ENCODE measurements at regions not wholly inside any gene's neighbourhood (a gene's known extent, or its start where the extent isn't known, plus 50 kb on each side); places are given as distances from the start of the nearest gene placed in this dataset.

DNA sequence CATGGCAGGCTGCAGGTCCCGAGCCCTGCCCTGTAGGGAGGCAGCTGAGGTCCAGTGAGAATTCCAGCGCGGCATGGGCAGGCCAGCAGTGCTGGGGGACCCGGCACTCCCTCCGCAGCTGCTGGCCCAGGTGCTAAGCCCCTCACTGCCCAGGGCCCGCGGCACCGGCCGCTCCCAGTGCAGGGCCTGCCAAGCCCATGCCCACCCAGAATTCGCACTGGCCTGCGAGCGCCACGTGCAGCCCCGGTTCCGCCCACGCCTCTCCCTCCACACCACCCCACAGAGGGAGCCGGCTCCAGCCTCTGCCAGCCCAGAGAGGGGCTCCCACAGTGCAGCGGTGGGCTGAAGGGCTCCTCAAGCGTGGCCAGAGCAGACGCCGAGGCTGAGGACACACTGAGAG, 158.5 kb upstream of the ACVR2A start:
- ChIA-PET CTCF (no interaction called here), POLR2A (no interaction called here)
- H3K4me1 Mint-ChIP-seq = peaks cover 2% of the 10 kb centered on the region
- intact Hi-C loops (cut with micrococcal nuclease) = no loop called here
- TF ChIP-seq, protein P1, sequence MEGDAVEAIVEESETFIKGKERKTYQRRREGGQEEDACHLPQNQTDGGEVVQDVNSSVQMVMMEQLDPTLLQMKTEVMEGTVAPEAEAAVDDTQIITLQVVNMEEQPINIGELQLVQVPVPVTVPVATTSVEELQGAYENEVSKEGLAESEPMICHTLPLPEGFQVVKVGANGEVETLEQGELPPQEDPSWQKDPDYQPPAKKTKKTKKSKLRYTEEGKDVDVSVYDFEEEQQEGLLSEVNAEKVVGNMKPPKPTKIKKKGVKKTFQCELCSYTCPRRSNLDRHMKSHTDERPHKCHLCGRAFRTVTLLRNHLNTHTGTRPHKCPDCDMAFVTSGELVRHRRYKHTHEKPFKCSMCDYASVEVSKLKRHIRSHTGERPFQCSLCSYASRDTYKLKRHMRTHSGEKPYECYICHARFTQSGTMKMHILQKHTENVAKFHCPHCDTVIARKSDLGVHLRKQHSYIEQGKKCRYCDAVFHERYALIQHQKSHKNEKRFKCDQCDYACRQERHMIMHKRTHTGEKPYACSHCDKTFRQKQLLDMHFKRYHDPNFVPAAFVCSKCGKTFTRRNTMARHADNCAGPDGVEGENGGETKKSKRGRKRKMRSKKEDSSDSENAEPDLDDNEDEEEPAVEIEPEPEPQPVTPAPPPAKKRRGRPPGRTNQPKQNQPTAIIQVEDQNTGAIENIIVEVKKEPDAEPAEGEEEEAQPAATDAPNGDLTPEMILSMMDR (IDR thresholded peaks at IDR 0.05) = no peak
- no peak overlapping the region for H3K27ac Mint-ChIP-seq
- DNase-seq = no peak
- H3K4me3 Mint-ChIP-seq = no peak overlapping the region
- H3K36me3 Mint-ChIP-seq (ENCODE audit: low read depth) = no peaks in the 10 kb centered on the region
- no peak for ATAC-seq (ENCODE audit: low read depth)
- peaks cover 2% of the 10 kb centered on the region for H3K27me3 Mint-ChIP-seq
- no peaks in the 10 kb centered on the region for H3K9me3 Mint-ChIP-seq

DNA sequence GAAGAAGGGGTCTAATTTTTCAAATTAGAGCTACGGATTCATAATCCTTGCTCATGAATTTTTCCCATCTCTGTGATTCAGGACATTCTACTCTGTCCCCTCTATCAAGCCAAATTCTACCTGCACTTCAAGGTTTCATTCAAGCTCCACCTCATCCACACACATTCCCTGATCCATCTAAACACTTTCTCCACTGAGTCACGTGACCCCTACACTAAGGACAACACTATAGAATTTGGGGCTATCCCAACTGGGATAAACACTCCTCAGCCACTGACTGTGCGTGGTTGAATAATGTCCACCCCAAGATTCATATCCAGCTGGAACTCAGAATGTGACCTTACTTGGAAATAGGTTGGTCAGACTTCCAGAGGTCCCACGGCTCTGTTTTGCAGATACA, 159.9 kb upstream of the ACVR2A start:
- Mint-ChIP-seq H3K9me3 (no peaks in the 10 kb centered on the region), H3K4me3 (no peak overlapping the region), H3K27me3 (peaks cover 2% of the 10 kb centered on the region), H3K36me3 (ENCODE audit: low read depth) (no peaks in the 10 kb centered on the region), H3K4me1 (peaks cover 2% of the 10 kb centered on the region), H3K27ac (no peak overlapping the region)
- TF ChIP-seq, protein P1 (IDR thresholded peaks at IDR 0.05) = no peak
- DNase-seq (no peak), ATAC-seq (ENCODE audit: low read depth) (no peak)
- intact Hi-C loops (cut with micrococcal nuclease) = no loop called here
- POLR2A ChIA-PET = no interaction called here
- CTCF ChIA-PET = no interaction called here

DNA sequence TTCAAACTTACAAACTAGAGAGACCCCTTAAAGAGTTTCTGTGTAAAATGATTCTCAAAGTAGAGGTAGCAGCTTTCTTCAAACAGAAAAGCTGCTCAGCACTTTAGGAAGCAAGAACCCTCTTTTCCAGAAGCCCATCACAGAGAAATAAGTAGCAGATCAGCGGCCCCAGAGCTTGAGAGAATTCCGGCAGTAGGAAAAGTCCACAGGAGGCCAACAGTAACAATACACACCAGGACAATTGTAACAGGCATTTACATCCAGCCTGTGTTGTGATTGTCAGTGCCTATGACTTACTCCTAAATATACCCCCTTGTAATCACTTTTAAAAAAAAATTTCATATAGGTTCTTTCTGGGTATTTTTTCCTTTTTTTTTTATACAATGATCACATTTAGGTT, 161.4 kb upstream of the ACVR2A start:
- POLR2A ChIA-PET = no interaction called here
- H3K27me3 Mint-ChIP-seq = peaks cover 2% of the 10 kb centered on the region
- DNase-seq (no peak), ATAC-seq (ENCODE audit: low read depth) (no peak)
- intact Hi-C loops (cut with micrococcal nuclease) = no loop called here
- TF ChIP-seq, protein P1 (IDR thresholded peaks at IDR 0.05) = no peak
- CTCF ChIA-PET = no interaction called here
- no peaks in the 10 kb centered on the region for H3K9me3 Mint-ChIP-seq
- H3K27ac Mint-ChIP-seq = no peak overlapping the region
- no peaks in the 10 kb centered on the region for H3K36me3 Mint-ChIP-seq (ENCODE audit: low read depth)
- no peak overlapping the region for H3K4me3 Mint-ChIP-seq
- no peaks in the 10 kb centered on the region for H3K4me1 Mint-ChIP-seq

DNA sequence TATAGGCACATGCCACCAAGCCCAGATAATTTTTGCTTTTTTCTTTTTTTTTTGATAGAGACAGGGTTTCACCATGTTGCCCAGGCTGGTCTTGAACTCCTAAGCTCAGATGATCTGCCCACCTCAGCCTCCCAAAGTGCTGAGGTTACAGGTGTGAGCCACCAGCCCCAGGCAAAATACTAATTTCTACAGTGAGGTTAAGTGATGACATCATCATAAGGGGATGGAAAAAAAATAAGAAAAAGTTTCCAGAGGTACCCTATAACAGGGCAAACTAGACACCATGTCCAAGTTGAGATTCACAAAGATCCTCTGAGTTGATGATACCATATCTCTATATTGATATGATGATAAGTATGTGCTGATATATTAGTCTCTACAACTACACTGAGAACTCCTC, 163.7 kb upstream of the ACVR2A start:
- ATAC-seq (ENCODE audit: low read depth) (no peak), DNase-seq (no peak)
- intact Hi-C loops (cut with micrococcal nuclease) = no loop called here
- ChIA-PET CTCF (no interaction called here), POLR2A (no interaction called here)
- Mint-ChIP-seq H3K27me3 (no peaks in the 10 kb centered on the region), H3K36me3 (ENCODE audit: low read depth) (no peaks in the 10 kb centered on the region), H3K9me3 (no peaks in the 10 kb centered on the region), H3K27ac (no peak overlapping the region), H3K4me1 (no peaks in the 10 kb centered on the region), H3K4me3 (no peak overlapping the region)
- TF ChIP-seq, protein P1 (IDR thresholded peaks at IDR 0.05) = no peak

DNA sequence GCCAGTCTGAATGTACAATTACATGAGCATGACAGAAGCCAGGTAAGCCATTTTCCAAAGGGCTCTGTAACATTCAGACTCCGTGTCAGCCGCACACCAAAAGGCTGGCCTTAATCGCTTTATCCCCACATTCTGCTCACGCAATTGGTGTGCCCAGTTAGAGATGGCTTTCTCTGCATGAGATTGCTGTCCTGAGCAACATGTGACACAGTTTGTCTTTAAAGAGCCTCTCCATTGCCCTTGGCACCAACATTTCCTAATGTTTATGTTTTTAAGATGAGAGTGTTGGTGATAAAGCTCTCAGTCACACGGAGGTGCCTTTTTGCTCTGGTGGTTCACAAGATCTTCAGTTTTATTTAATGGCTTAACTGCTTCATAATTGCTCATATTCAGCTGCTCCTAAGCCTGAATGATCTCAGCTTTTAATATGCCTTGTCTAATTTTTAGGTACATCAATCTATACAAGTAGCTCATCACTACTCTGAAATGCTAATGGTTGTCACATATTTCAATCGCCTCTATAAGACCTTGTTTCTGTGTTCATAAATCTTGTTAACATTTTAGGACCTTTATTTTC, 164.8 kb upstream of the ACVR2A start:
- intact Hi-C loops (cut with micrococcal nuclease) = no loop called here
- no peaks in the 10 kb centered on the region for H3K4me1 Mint-ChIP-seq

More for the DNA sequence above, 164.8 kb upstream of the ACVR2A start:
- Mint-ChIP-seq H3K27me3 (no peaks in the 10 kb centered on the region), H3K36me3 (ENCODE audit: low read depth) (no peaks in the 10 kb centered on the region), H3K27ac (no peak overlapping the region), H3K9me3 (no peaks in the 10 kb centered on the region), H3K4me3 (no peak overlapping the region)
- no peak for DNase-seq
- TF ChIP-seq, protein P1 (IDR thresholded peaks at IDR 0.05) = no peak
- ATAC-seq (ENCODE audit: low read depth) = no peak
- ChIA-PET POLR2A (no interaction called here), CTCF (no interaction called here)
